ENCODE measurements at regions not wholly inside any gene's neighbourhood (a gene's known extent, or its start where the extent isn't known, plus 50 kb on each side); places are given as distances from the start of the nearest gene placed in this dataset.

DNA sequence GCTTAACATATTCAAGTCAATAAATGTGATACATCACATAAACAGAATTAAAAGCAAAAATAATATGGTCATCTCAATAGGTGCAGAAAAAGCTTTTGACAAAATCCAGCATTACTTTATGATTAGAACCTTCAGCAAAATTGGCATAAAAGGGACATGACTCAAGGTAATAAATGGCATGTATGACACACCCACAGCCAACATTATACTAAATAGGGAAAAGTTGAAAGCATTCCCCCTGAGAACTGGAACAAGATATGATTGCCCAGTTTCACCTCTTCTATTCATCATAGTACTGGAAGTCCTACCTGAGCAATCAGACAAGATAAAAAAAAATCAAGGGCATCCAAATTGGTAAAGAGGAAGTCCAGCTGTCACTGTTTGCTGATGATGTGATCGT, 594.7 kb downstream of the DIPK2A start:
- no peak overlapping the region for H3K4me3 ChIP-seq (replicated peaks; ENCODE audit: low read depth, low read length)
- TF ChIP-seq, protein P1, sequence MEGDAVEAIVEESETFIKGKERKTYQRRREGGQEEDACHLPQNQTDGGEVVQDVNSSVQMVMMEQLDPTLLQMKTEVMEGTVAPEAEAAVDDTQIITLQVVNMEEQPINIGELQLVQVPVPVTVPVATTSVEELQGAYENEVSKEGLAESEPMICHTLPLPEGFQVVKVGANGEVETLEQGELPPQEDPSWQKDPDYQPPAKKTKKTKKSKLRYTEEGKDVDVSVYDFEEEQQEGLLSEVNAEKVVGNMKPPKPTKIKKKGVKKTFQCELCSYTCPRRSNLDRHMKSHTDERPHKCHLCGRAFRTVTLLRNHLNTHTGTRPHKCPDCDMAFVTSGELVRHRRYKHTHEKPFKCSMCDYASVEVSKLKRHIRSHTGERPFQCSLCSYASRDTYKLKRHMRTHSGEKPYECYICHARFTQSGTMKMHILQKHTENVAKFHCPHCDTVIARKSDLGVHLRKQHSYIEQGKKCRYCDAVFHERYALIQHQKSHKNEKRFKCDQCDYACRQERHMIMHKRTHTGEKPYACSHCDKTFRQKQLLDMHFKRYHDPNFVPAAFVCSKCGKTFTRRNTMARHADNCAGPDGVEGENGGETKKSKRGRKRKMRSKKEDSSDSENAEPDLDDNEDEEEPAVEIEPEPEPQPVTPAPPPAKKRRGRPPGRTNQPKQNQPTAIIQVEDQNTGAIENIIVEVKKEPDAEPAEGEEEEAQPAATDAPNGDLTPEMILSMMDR (IDR thresholded peaks at IDR 0.05; ENCODE audit: low read depth, low read length, missing control alignments), result no peak
- DNase-seq (ENCODE audit: extremely low read depth, low read depth), result no peak

DNA sequence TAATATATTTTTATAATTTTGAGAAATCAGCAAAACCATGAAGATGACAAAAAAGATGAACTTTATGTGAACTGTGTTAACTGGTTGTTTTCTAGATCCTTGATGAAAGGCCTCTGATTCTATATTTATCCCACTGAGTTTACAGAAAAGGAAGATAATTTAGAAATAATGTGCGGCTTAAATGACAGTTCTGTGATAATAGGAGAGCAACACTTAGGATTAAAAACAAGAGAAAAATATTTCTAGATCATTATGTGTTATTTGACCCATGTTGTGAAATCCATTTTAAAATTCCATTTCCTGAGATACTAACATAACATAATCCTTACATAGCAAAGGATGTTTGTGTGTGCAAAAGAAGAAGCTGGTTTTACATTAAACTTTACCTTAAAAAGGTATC, 598.0 kb downstream of the DIPK2A start:
- DNase-seq (ENCODE audit: extremely low read depth, low read depth), result no peak
- no peak overlapping the region for H3K4me3 ChIP-seq (replicated peaks; ENCODE audit: low read depth, low read length)
- TF ChIP-seq, protein P1 (IDR thresholded peaks at IDR 0.05; ENCODE audit: low read depth, low read length, missing control alignments), result no peak

DNA sequence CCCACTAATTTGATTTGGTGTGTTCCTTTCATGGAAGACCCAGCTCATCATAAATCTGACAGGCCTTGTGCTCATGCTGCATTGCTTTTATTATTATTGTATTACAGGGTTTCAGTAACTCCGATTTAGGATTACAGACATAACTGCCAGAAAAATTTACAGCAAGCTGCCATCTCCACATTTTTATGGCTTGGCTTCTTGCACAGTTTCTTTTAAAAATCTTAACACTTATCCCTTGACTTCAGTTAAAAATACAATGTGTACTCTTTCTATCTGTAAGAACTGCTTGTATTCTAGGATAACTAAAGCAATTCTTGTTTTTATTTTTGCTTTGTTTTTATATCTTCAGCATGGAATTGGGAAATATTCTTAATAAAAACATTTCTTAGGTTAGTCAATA, 612.2 kb downstream of the DIPK2A start:
- no peak for DNase-seq (ENCODE audit: extremely low read depth, low read depth)
- H3K4me3 ChIP-seq (replicated peaks; ENCODE audit: low read depth, low read length), result no peak overlapping the region
- TF ChIP-seq, protein P1 (IDR thresholded peaks at IDR 0.05; ENCODE audit: low read depth, low read length, missing control alignments), result no peak

GRCh38 chr3:144585408-144585807, 613.8 kb downstream of the DIPK2A start:
- TF ChIP-seq, protein P1 (IDR thresholded peaks at IDR 0.05; ENCODE audit: low read depth, low read length, missing control alignments), result no peak
- DNase-seq (ENCODE audit: extremely low read depth, low read depth), result no peak

GRCh38 chr3:144585953-144586352, 614.3 kb downstream of the DIPK2A start:
- TF ChIP-seq, protein P1 (IDR thresholded peaks at IDR 0.05; ENCODE audit: low read depth, low read length, missing control alignments), result no peak

More at GRCh38 chr3:144585408-144585807, 613.8 kb downstream of the DIPK2A start:
- H3K4me3 ChIP-seq (replicated peaks; ENCODE audit: low read depth, low read length), result no peak overlapping the region

GRCh38 chr3:144586382-144586781, 614.8 kb downstream of the DIPK2A start:
- DNase-seq (ENCODE audit: extremely low read depth, low read depth), result peak; percentile 36
- no peak overlapping the region for H3K4me3 ChIP-seq (replicated peaks; ENCODE audit: low read depth, low read length)
- TF ChIP-seq, protein P1 (IDR thresholded peaks at IDR 0.05; ENCODE audit: low read depth, low read length, missing control alignments), result no peak

More at GRCh38 chr3:144585953-144586352, 614.3 kb downstream of the DIPK2A start:
- H3K4me3 ChIP-seq (replicated peaks; ENCODE audit: low read depth, low read length), result no peak overlapping the region
- no peak for DNase-seq (ENCODE audit: extremely low read depth, low read depth)

DNA sequence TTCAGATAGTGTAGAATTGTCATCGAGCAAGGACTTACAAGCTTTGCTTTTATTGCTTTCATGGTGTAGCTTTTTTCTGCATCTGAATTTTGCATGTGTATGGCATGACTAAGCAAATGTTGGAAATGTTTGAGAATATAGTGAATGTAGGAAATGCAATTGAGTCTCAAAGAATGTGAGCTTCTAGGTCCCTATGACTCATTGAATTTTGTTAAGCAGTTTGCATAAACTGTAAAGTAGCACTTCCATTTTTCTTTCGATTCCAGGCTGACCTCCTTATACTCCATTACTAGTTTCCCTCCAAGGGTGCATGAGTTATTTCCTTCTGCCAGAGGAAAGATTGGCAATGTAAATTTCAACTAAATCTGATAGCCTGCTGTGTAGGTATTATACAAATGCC, 619.2 kb downstream of the DIPK2A start:
- peak; percentile 45 for DNase-seq (ENCODE audit: extremely low read depth, low read depth)

More for the DNA sequence above, 619.2 kb downstream of the DIPK2A start:
- TF ChIP-seq, protein P1 (IDR thresholded peaks at IDR 0.05; ENCODE audit: low read depth, low read length, missing control alignments), result no peak
- H3K4me3 ChIP-seq (replicated peaks; ENCODE audit: low read depth, low read length), result no peak overlapping the region
